ENCODE measurements at regions not wholly inside any gene's neighbourhood (a gene's known extent, or its start where the extent isn't known, plus 50 kb on each side); places are given as distances from the start of the nearest gene placed in this dataset.
"Not testable (repeated sequence)": the region's sequence is repeated elsewhere in the genome, so short reads cannot be mapped to it uniquely, and the experiment has no call there.

GRCh38 chr2:173678186-173678585, 287.0 kb downstream of the SP3 start:
- DNase-seq, result no peak

GRCh38 chr2:173680574-173680973, 284.6 kb downstream of the SP3 start:
- DNase-seq, result no peak

- no peak for DNase-seq
Measured at GRCh38 chr2:173681881-173682650, 283.1 kb downstream of the SP3 start.

GRCh38 chr2:173684896-173685459, 280.2 kb downstream of the SP3 start:
- no peak for DNase-seq

GRCh38 chr2:173690349-173690748, 274.8 kb downstream of the SP3 start:
- no peak for DNase-seq

- DNase-seq, result no peak
Measured at GRCh38 chr2:173692068-173692467, 273.1 kb downstream of the SP3 start.

GRCh38 chr2:173693044-173693589, 272.1 kb downstream of the SP3 start:
- no peak for DNase-seq

GRCh38 chr2:173696274-173696673, 268.9 kb downstream of the SP3 start:
- DNase-seq, result no peak

- DNase-seq, result no peak
Measured at GRCh38 chr2:173697929-173698328, 267.2 kb downstream of the SP3 start.

- DNase-seq, result no peak
Measured at GRCh38 chr2:173705656-173706055, 259.5 kb downstream of the SP3 start.

GRCh38 chr2:173706936-173707335, 258.2 kb downstream of the SP3 start:
- no peak for DNase-seq

GRCh38 chr2:173708806-173709205, 256.4 kb downstream of the SP3 start:
- peak; percentile 76 for DNase-seq

GRCh38 chr2:173711816-173712215, 253.4 kb downstream of the SP3 start:
- no peak for DNase-seq

GRCh38 chr2:173713904-173714555, 251.1 kb downstream of the SP3 start:
- no peak for DNase-seq

GRCh38 chr2:173715441-173715840, 249.7 kb downstream of the SP3 start:
- peak; percentile 30 for DNase-seq

GRCh38 chr2:173716458-173717052, 248.6 kb downstream of the SP3 start:
- no peak for DNase-seq

- no peak for DNase-seq
Measured at GRCh38 chr2:173719471-173719870, 245.7 kb downstream of the SP3 start.

GRCh38 chr2:173720306-173720705, 244.9 kb downstream of the SP3 start:
- no peak for DNase-seq

GRCh38 chr2:173734797-173735196, 230.4 kb downstream of the SP3 start:
- no peak for DNase-seq

- not testable (repeated sequence) for DNase-seq
Measured at GRCh38 chr2:173737954-173738575, 227.1 kb downstream of the SP3 start.

- no peak for DNase-seq
Measured at GRCh38 chr2:173739006-173739405, 226.2 kb downstream of the SP3 start.

GRCh38 chr2:173740639-173741038, 224.5 kb downstream of the SP3 start:
- no peak for DNase-seq

GRCh38 chr2:173741759-173742158, 223.4 kb downstream of the SP3 start:
- DNase-seq, result peak; percentile 77
